ENCODE measurements at regions not wholly inside any gene's neighbourhood (a gene's known extent, or its start where the extent isn't known, plus 50 kb on each side); places are given as distances from the start of the nearest gene placed in this dataset.

- TF ChIP-seq CTCF (conservative IDR thresholded peaks at IDR 0.05; ENCODE audit: low read depth, low read length) (no peak), EZH2phosphoT487 (IDR thresholded peaks at IDR 0.05; ENCODE audit: borderline replicate concordance, low read length) (no peak)
These were observed 94.4 kb upstream of the BACE2 start for GRCh38 chr21:41073558-41073957.

Measured in PC-3 (cell line).